Activated naive CD8-positive, alpha-beta T cell treated with anti-CD3 and anti-CD28 coated beads for 36 hours (primary cell): ENCODE measurements at regions not wholly inside any gene's neighbourhood (a gene's known extent, or its start where the extent isn't known, plus 50 kb on each side); places are given as distances from the start of the nearest gene placed in this dataset.
"Not testable (repeated sequence)": the region's sequence is repeated elsewhere in the genome, so short reads cannot be mapped to it uniquely, and the experiment has no call there.

ENCODE experiments used
- DNase-seq: peaks from one replicate; pipeline ENCODE4 v3.0.0; 2021
- H3K27ac Mint-ChIP-seq: one replicate; pipeline ENCODE4 v1.8.0; 2022; ENCODE audit warnings: mild to moderate bottlenecking, moderate library complexity, mixed read lengths
- H3K27me3 Mint-ChIP-seq: one replicate; pipeline ENCODE4 v1.8.0; 2022; ENCODE audit warnings: mild to moderate bottlenecking, mixed read lengths
- H3K36me3 Mint-ChIP-seq: one replicate; pipeline ENCODE4 v1.8.0; 2021; ENCODE audit warnings: mild to moderate bottlenecking, mixed read lengths
- H3K4me1 Mint-ChIP-seq: one replicate; pipeline ENCODE4 v1.8.0; 2021; ENCODE audit warnings: mixed read lengths
- H3K4me3 Mint-ChIP-seq: one replicate; pipeline ENCODE4 v1.8.0; 2022; ENCODE audit warnings: mild to moderate bottlenecking, moderate library complexity, mixed read lengths
- H3K9me3 Mint-ChIP-seq: one replicate; pipeline ENCODE4 v1.8.0; 2022; ENCODE audit warnings: mixed read lengths

DNA sequence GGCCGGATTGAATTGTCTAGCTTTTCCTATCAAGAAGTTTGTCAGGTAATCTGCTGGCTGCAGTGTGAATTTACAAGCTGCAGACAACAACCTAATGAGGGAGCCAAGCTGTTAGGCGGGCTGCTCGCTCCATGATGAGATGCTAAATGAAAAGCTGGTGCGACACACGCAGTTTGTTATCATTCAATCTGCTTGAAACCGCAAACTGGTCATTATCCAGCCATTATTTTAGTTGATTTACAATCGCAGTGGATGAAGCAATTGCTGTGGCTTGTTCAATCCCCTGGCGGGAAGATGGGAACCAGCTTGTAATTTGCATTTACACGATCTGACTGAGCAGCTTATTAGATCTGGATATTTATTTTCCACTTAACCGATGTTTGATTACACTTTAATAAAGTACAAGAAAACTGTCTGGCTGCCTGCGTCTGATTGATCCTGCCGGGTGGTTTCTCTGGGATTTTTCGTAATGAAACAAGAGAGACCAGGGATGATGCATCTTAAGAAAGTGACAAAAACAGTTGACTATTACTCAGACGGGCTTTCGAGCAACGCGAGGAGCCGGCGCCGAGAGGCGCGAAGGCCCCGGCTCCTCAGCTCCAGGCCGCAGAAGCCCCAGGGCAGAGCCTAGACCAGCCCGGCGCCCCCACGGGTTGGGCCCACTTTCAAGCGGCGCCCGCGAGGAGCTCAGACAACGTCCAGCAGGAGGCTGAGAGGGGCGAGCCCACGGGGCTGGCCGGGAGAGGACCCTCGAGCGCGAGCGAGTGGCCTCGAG is 118.0 kb upstream of the BARHL2 start:
- Mint-ChIP-seq H3K4me1 (peaks cover 22% of the 10 kb centered on the region), H3K4me3 (peak overlapping the region; percentile 13), H3K27ac (no peak overlapping the region), H3K36me3 (no peaks in the 10 kb centered on the region), H3K27me3 (peaks cover 96% of the 10 kb centered on the region), H3K9me3 (no peaks in the 10 kb centered on the region)
- no peak for DNase-seq

DNA sequence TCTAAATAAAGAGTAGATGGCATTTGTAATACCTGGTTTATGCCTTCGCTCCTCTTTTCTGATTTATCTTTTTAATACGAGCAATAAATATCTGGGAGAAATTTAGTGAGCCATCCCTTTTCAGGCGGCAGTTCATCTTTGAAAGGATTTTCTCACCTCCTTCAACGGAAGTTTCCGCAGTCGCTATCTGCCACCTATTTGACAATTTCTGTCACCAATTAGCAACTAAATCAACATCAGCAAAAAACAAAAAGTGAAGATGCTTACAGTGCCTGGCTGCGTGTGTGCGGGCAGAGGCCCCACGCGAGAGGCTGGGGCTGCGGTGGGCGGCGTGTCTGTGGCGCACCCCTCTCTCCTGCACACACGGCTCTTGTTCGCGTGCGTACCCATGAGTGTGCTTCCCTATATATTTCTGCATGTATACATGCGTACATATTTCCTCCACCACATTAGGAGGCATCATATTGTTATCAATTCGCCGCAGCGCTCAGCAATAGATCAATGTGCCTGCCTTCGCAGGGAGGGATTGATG is 117.3 kb upstream of the BARHL2 start:
- no peaks in the 10 kb centered on the region for H3K9me3 Mint-ChIP-seq
- no peak for DNase-seq
- H3K27ac Mint-ChIP-seq, result no peak overlapping the region
- H3K4me1 Mint-ChIP-seq, result peaks cover 20% of the 10 kb centered on the region
- H3K4me3 Mint-ChIP-seq, result no peak overlapping the region
- no peaks in the 10 kb centered on the region for H3K36me3 Mint-ChIP-seq
- H3K27me3 Mint-ChIP-seq, result peaks cover 95% of the 10 kb centered on the region

DNA sequence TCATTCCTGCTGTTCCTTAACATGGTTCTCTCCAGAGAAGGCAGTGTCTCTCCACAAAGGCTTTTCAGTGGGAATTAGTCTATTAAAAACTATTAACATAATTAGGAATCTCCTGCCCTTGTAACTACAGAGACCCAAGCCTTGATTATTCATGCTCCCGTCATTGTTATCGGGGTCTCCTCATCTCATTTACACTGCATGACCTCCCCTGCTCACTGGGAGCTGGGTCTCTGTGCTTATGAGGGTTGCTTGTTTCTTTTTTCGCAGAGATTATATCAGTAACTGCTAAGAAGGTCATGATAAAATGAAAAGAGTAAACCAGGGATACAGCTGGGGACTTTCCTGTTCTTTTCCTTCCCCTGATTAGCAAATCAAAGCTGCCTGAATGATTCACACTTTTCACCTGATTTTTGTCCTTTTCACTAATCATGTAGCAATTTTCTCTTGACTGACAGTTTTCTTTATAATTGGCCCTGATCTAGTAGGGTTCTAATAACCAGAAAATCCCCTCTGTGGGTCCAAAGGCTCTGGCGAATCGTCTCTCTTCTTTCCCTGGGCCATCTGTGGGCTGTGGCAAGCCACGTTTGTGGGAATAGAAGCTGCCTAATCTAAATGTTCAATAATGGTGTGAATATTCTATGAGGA is 116.5 kb upstream of the BARHL2 start:
- Mint-ChIP-seq H3K4me1 (peaks cover 19% of the 10 kb centered on the region), H3K27me3 (peaks cover 95% of the 10 kb centered on the region), H3K9me3 (no peaks in the 10 kb centered on the region), H3K4me3 (no peak overlapping the region), H3K36me3 (no peaks in the 10 kb centered on the region), H3K27ac (no peak overlapping the region)
- DNase-seq, result no peak

DNA sequence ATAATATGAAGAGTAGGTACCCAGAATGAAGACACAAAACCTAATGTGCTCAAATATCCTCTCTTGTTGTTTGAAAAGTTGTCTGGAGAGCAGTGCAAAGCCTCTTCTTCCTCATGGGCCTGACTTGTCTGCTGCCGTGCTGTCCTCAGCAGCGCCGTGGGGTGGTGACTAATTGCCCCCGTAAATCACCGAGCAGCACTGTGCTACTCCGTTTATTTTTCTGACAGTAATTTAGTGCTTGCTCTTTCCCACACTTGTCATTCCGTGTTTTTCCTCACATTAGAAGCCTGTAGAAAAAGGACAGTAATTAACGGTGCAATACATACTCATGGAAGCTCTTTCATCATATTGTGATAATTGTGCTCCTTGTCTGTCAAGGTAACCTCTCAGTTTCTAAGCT is 114.8 kb upstream of the BARHL2 start:
- Mint-ChIP-seq H3K27me3 (peaks cover 93% of the 10 kb centered on the region), H3K9me3 (no peaks in the 10 kb centered on the region), H3K4me1 (peaks cover 17% of the 10 kb centered on the region), H3K4me3 (no peak overlapping the region), H3K27ac (no peak overlapping the region), H3K36me3 (no peaks in the 10 kb centered on the region)
- DNase-seq, result no peak

DNA sequence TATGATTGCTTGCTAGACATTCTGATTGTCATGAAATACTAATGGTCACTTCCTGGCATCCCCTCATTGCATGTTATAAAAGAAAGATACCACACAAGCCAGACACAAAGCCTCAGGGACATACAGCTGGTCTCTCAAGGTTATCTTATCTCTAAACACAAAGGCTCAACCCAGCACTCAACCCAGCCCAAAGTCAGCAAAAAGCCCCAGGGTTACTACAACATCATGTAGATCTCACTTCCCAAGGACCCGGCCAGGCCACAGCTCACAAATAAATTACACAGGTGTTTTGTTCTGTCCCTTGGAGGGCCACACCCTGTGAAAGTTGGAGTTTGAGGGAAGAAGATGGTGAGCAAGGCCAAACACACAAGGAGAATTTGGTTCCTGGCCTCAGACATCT is 109.7 kb upstream of the BARHL2 start:
- no peak overlapping the region for H3K4me3 Mint-ChIP-seq
- H3K36me3 Mint-ChIP-seq, result no peaks in the 10 kb centered on the region
- peaks cover 66% of the 10 kb centered on the region for H3K27me3 Mint-ChIP-seq
- no peaks in the 10 kb centered on the region for H3K4me1 Mint-ChIP-seq
- H3K27ac Mint-ChIP-seq, result no peak overlapping the region
- no peak for DNase-seq
- H3K9me3 Mint-ChIP-seq, result no peaks in the 10 kb centered on the region

DNA sequence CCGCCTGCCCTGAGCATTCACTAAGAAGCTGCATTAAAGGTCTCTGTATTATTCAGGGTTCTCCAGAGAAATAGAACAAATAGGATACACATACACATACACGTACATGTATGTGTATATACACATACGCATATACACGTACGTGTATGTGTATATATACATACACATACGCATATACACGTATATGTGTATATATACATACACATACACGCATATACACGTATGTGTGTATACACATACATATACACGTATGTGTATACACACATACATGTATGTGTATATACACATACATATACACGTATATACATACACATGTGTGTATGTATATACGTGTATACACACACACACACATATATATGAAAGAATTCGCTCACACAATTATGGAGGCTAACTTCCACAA is 108.9 kb upstream of the BARHL2 start:
- H3K4me3 Mint-ChIP-seq, result no peak overlapping the region
- H3K27me3 Mint-ChIP-seq, result peaks cover 58% of the 10 kb centered on the region
- H3K27ac Mint-ChIP-seq, result no peak overlapping the region
- no peaks in the 10 kb centered on the region for H3K36me3 Mint-ChIP-seq
- no peaks in the 10 kb centered on the region for H3K4me1 Mint-ChIP-seq
- DNase-seq, result no peak
- no peaks in the 10 kb centered on the region for H3K9me3 Mint-ChIP-seq

DNA sequence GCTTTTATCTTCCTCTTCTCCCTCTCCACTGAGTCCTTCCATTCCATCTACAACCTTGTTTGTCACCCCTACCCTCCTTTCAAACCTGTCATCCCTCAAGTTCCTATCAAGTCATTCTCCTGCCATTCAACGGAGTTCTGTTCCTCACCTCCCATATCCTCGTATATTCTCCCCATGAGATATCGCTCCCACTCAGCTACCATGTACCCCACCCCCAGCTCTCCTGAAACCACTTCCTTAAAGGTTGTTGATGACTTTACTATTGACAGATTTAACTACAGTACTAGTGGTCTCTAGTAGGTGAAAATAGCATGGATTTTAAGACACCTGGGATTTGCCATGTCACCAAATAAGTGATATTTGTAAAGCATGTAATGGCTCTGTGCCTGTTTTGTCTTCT is 107.4 kb upstream of the BARHL2 start:
- Mint-ChIP-seq H3K27me3 (peaks cover 45% of the 10 kb centered on the region), H3K9me3 (no peaks in the 10 kb centered on the region), H3K27ac (no peak overlapping the region), H3K36me3 (no peaks in the 10 kb centered on the region), H3K4me3 (no peak overlapping the region), H3K4me1 (no peaks in the 10 kb centered on the region)
- no peak for DNase-seq

DNA sequence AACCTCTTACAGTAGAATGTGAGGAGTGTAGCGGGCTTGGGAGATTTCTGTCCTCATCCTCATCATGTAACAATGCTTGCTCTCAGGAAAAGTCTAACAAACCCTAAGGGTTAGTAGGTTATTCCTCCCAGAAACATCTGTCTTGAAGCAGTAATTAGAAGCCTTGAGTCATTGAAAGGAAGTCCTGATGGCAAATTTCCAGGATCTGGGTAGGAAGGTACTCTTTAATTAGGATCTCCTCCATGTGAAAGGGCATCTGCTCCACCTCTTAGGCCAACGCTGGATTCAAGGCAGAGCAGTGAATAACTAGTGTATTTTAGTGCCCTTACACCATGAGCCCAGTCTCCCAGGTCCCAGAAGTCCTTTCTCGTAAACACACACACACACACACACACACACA is 106.6 kb upstream of the BARHL2 start:
- Mint-ChIP-seq H3K4me1 (no peaks in the 10 kb centered on the region), H3K4me3 (no peak overlapping the region), H3K27me3 (peaks cover 36% of the 10 kb centered on the region), H3K27ac (no peak overlapping the region), H3K9me3 (no peaks in the 10 kb centered on the region), H3K36me3 (no peaks in the 10 kb centered on the region)
- DNase-seq, result no peak

DNA sequence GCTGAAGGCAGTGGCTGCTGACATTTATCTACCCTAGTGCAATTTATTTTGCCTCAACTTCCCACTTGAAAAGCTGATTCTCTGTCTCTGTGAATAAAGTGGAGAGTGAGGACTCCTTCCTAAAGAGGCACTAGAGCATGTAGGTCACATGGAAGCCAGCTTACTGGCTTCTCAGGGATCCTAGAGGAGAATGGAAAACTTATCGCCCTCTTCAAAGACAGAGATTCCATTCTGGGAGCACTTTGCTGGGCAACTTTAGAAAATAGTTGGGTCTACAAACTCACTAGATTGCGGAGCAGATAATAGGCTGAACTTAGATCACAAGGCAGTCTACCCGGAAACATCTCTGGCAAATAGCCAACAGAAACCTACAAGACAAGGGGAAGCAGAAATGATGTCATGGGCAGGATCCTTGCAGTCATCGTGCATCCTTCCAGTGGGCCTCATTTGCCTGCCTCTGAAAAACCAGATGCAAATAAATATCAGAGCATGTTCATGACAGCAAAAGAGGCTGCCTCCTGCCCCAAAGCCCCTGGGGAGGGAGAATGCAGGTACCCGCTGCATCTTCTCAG is 104.8 kb upstream of the BARHL2 start:
- DNase-seq, result no peak
- H3K9me3 Mint-ChIP-seq, result no peaks in the 10 kb centered on the region
- peaks cover 28% of the 10 kb centered on the region for H3K27me3 Mint-ChIP-seq
- H3K4me3 Mint-ChIP-seq, result no peak overlapping the region
- H3K36me3 Mint-ChIP-seq, result no peaks in the 10 kb centered on the region
- no peaks in the 10 kb centered on the region for H3K4me1 Mint-ChIP-seq
- no peak overlapping the region for H3K27ac Mint-ChIP-seq

DNA sequence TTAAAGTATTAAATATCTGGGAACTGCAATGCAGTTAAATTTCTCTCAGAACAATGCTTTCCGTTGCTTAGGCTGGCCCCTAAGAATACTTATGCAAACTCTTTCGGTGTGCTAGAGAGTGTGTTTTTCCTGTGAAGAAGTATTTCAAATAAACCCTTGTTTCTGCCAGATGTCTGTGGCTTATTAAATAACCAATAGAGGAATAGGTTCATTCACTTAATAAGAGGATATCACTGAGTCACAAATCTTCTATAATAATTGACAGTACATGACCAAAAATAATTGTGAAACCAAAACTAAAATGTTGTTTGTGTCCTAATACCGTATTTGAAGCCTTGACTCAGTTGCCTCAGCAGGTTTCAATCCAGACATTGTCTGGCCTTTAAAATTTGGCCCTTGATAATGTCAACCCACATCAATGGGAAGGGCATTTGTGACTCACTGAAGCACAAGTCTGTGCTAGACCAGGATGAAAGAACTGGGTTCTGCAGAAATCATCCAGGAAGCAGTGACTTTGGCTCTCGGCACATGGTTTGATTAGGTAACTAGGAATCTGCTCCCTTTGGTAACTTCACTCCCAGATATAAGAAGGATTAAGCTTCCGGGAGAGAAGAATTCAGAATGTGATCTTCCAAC is 104.2 kb upstream of the BARHL2 start:
- Mint-ChIP-seq H3K4me3 (no peak overlapping the region), H3K36me3 (no peaks in the 10 kb centered on the region), H3K4me1 (no peaks in the 10 kb centered on the region)

DNA sequence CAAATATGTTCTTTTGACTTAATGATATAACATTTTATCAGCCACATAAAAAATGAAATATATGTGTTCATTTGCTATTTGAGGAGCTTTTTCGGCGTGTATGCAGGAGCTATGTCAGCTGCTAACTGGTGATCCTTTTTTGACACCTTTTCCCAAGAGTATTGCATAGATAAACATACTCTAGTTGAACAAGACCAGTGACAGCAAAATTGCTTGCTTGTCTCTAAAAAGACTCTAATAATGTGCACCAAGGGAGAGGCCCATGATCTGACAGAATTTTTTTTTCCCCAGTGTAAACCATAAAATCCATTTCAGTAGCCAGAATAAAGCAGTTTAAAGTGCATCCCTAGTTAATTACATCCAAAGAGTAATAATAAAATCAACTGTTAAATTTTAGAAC is 103.6 kb upstream of the BARHL2 start:
- peaks cover 31% of the 10 kb centered on the region for H3K27me3 Mint-ChIP-seq
- no peaks in the 10 kb centered on the region for H3K9me3 Mint-ChIP-seq
- H3K27ac Mint-ChIP-seq, result no peak overlapping the region
- no peak for DNase-seq
- no peaks in the 10 kb centered on the region for H3K36me3 Mint-ChIP-seq
- H3K4me3 Mint-ChIP-seq, result no peak overlapping the region
- H3K4me1 Mint-ChIP-seq, result no peaks in the 10 kb centered on the region

More for the DNA sequence above, 104.2 kb upstream of the BARHL2 start:
- Mint-ChIP-seq H3K9me3 (no peaks in the 10 kb centered on the region), H3K27me3 (peaks cover 27% of the 10 kb centered on the region), H3K27ac (no peak overlapping the region)
- DNase-seq, result no peak

DNA sequence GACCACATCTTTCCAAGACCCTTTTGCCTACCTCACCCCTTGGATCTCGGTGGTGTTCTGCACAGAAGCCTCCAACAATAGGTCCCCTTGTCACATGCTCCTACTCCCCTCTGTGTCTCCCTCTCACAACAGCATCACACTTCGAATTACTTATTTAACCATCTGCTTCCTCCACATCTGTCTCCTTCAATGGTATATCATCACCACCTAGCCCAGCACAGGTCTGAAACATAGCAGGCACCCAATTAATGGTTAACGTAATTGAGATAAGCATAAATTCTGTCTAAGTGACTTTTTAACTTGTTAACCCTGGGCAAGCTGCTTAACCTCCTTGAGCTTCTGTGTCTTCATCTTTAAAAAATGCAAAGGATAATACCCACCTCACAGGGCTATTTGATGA is 100.3 kb upstream of the BARHL2 start:
- no peaks in the 10 kb centered on the region for H3K36me3 Mint-ChIP-seq
- H3K27ac Mint-ChIP-seq, result no peak overlapping the region
- H3K4me3 Mint-ChIP-seq, result no peak overlapping the region
- no peak for DNase-seq
- no peaks in the 10 kb centered on the region for H3K9me3 Mint-ChIP-seq
- H3K4me1 Mint-ChIP-seq, result no peaks in the 10 kb centered on the region
- peaks cover 23% of the 10 kb centered on the region for H3K27me3 Mint-ChIP-seq

DNA sequence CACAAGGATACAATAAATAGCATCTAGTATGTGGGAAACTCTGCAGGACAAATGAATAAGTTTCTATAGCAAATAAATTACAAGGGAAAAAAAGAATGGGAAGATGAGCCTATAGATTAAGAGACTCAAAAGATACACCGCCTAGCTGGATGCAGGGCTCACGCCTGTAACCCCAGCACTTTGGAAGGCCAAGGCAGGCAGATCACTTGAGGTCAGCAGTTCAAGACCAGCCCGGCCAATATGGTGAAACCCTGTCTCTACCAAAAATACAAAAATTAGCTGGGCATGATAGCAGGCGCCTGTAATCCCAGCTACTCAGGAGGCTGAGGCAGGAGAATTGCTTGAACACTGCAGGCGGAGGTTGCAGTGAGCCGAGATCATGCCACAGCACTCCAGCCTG is 95.1 kb upstream of the BARHL2 start:
- not testable (repeated sequence) for DNase-seq, H3K4me1 Mint-ChIP-seq, H3K4me3 Mint-ChIP-seq, H3K36me3 Mint-ChIP-seq, H3K9me3 Mint-ChIP-seq, H3K27ac Mint-ChIP-seq
- H3K27me3 Mint-ChIP-seq, result peaks cover 26% of the 10 kb centered on the region

DNA sequence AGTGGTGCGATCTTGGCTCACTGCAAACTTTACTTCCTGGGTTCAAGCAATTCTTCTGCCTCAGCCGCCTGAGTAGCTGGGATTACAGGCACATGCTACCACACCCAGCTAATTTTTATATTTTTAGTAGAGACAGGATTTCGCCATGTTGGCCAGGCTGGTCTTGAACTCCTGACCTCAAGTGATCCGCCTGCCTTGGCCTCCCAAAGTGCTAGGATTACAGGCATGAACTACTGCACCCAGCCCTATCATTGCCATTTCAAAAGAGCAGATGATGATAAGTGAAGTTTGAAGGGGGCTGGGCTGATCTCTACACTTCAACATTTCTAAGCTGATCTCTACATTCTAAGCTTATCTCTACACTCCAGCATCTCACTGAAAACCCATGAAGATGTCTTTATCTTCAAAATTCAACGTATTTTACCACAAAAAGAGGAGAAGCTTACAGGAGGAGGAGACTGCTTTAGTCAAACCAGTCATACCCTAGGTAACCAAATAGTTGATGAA is 94.4 kb upstream of the BARHL2 start:
- H3K27ac Mint-ChIP-seq, H3K4me3 Mint-ChIP-seq, DNase-seq, H3K36me3 Mint-ChIP-seq, H3K9me3 Mint-ChIP-seq, H3K4me1 Mint-ChIP-seq: not testable (repeated sequence)
- H3K27me3 Mint-ChIP-seq, result peaks cover 30% of the 10 kb centered on the region

DNA sequence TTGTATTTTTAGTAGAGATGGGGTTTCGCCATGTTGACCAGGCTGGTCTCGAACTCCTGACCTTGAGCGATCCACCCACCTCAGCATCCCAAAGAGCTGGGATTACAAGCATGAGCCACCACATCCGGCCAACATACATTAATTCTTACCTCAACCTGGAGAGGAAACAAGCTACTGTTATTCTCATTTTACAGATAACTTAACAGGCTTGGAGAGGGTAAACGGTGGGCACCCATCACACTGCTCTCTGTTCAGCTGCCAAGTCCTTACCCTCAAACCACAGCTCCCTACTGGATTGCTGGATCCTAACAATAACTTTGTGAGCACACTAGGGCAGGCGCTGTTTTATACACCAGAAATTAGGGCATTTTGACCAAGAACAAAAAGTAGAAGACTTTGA is 93.6 kb upstream of the BARHL2 start:
- Mint-ChIP-seq H3K27me3 (peaks cover 26% of the 10 kb centered on the region), H3K9me3 (no peaks in the 10 kb centered on the region), H3K36me3 (no peaks in the 10 kb centered on the region), H3K27ac (no peak overlapping the region), H3K4me1 (no peaks in the 10 kb centered on the region), H3K4me3 (no peak overlapping the region)
- no peak for DNase-seq
